ENCODE measurements at regions not wholly inside any gene's neighbourhood (a gene's known extent, or its start where the extent isn't known, plus 50 kb on each side); places are given as distances from the start of the nearest gene placed in this dataset.

DNA sequence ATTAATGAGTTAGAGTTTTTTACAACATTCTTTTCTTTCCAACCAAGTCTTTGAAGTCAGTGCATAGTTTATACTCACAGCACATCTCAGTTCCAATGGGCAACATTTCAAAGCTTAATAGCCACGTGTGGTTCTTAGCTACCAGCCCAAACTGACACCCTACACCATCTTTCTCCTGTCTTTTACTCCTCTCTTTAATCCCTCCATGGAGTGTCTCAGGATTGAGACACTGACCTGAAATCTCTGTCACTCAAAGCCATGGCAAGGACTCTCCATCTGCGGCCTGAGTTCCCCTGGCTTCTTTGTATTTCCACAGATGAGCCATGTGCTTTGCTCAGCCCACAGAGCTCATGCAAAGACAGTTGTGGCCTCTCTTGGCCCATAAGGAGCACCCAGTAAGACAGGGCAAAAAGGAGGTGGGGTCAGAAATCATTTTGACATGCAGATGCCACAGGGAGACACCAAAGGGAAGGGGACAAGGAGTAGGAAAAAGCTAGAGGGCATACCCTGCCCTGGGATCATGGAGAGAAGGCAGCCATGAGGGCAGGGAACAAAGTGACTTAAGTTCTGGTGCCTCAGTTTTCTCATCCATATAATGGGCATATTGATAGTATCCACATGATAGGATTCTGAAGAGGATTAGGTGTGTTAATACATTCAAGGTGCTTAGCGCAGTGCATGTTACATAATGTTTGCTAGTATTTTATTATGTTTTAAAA is 493.6 kb upstream of the PROK2 start:
- no peaks in the 10 kb centered on the region for H3K36me3 ChIP-seq (ENCODE audit: insufficient read depth, low read length)
- peaks cover 5% of the 10 kb centered on the region for H3K9me3 Mint-ChIP-seq (ENCODE audit: unreplicated experiment)
- H3K79me2 ChIP-seq (ENCODE audit: insufficient read depth, low read length) = no peaks in the 10 kb centered on the region
- peaks cover 4% of the 10 kb centered on the region for H3K36me3 Mint-ChIP-seq (ENCODE audit: low read depth, unreplicated experiment)
- no peak for FAIRE-seq
- H3K27ac ChIP-seq (ENCODE audit: low read depth, low read length) = no peak overlapping the region
- H3K27me3 Mint-ChIP-seq (ENCODE audit: low read depth, unreplicated experiment) = peaks cover 21% of the 10 kb centered on the region
- no peak overlapping the region for H3K4me3 Mint-ChIP-seq (ENCODE audit: unreplicated experiment)
- TF ChIP-seq, protein P1, sequence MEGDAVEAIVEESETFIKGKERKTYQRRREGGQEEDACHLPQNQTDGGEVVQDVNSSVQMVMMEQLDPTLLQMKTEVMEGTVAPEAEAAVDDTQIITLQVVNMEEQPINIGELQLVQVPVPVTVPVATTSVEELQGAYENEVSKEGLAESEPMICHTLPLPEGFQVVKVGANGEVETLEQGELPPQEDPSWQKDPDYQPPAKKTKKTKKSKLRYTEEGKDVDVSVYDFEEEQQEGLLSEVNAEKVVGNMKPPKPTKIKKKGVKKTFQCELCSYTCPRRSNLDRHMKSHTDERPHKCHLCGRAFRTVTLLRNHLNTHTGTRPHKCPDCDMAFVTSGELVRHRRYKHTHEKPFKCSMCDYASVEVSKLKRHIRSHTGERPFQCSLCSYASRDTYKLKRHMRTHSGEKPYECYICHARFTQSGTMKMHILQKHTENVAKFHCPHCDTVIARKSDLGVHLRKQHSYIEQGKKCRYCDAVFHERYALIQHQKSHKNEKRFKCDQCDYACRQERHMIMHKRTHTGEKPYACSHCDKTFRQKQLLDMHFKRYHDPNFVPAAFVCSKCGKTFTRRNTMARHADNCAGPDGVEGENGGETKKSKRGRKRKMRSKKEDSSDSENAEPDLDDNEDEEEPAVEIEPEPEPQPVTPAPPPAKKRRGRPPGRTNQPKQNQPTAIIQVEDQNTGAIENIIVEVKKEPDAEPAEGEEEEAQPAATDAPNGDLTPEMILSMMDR (IDR thresholded peaks at IDR 0.05; ENCODE audit: insufficient read depth, low read depth, low read length) = no peak
- no peak for TF ChIP-seq EZH2 (IDR thresholded peaks at IDR 0.05; ENCODE audit: insufficient read depth, low read length)
- no peak overlapping the region for H3K4me3 ChIP-seq (ENCODE audit: insufficient read depth, low read depth, low read length)
- peaks cover 17% of the 10 kb centered on the region for H3K4me1 ChIP-seq (ENCODE audit: insufficient read depth, low read length)
- DNase-seq (ENCODE audit: low read depth) = no peak
- no peak overlapping the region for H3K4me2 ChIP-seq (ENCODE audit: low read length)
- no peaks in the 10 kb centered on the region for H4K20me1 ChIP-seq (ENCODE audit: insufficient read depth, low read length)
- no peak overlapping the region for H3K9ac ChIP-seq (ENCODE audit: low read length)
- peaks cover 20% of the 10 kb centered on the region for H3K27me3 ChIP-seq (ENCODE audit: insufficient read depth, low read length)
- H2AFZ ChIP-seq (ENCODE audit: low read depth, low read length) = no peak overlapping the region
- peaks cover 18% of the 10 kb centered on the region for H3K4me1 Mint-ChIP-seq (ENCODE audit: low read depth, unreplicated experiment)
- H3K9me3 ChIP-seq (ENCODE audit: insufficient read depth, low read depth, low read length) = peaks cover 9% of the 10 kb centered on the region
- H3K27ac Mint-ChIP-seq (ENCODE audit: unreplicated experiment) = no peak overlapping the region

DNA sequence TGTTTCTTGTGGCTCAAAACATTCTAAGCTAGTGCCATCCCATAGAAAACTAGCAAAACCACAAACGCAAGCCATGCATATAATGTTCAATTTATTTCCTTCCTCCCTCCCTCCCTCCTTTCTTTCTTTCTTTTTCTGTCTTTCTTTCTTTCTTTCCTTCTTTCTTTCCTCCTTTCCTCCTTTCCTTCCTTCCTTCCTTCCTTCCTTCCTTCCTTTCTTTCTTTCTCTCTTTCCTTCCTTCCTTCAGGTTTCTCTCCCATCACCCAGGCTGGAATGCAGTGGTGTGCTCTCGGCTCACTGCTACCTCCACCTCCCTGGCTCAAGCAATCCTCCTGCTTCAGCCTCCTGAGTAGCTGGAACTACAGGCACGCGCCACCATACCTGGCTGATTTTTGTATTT is 492.8 kb upstream of the PROK2 start:
- Histone ChIP-seq H3K79me2 (ENCODE audit: insufficient read depth, low read length) (no peaks in the 10 kb centered on the region), H3K4me3 (ENCODE audit: insufficient read depth, low read depth, low read length) (no peak overlapping the region), H3K4me1 (ENCODE audit: insufficient read depth, low read length) (peaks cover 22% of the 10 kb centered on the region), H3K36me3 (ENCODE audit: insufficient read depth, low read length) (no peaks in the 10 kb centered on the region), H3K27ac (ENCODE audit: low read depth, low read length) (no peak overlapping the region), H3K9me3 (ENCODE audit: insufficient read depth, low read depth, low read length) (peaks cover 3% of the 10 kb centered on the region), H2AFZ (ENCODE audit: low read depth, low read length) (no peak overlapping the region), H3K27me3 (ENCODE audit: insufficient read depth, low read length) (peaks cover 18% of the 10 kb centered on the region), H4K20me1 (ENCODE audit: insufficient read depth, low read length) (no peaks in the 10 kb centered on the region), H3K9ac (ENCODE audit: low read length) (no peak overlapping the region), H3K4me2 (ENCODE audit: low read length) (no peak overlapping the region)
- Mint-ChIP-seq H3K36me3 (ENCODE audit: low read depth, unreplicated experiment) (peaks cover 4% of the 10 kb centered on the region), H3K27me3 (ENCODE audit: low read depth, unreplicated experiment) (peaks cover 19% of the 10 kb centered on the region), H3K4me1 (ENCODE audit: low read depth, unreplicated experiment) (peaks cover 26% of the 10 kb centered on the region), H3K4me3 (ENCODE audit: unreplicated experiment) (no peak overlapping the region), H3K9me3 (ENCODE audit: unreplicated experiment) (peaks cover 2% of the 10 kb centered on the region), H3K27ac (ENCODE audit: unreplicated experiment) (no peak overlapping the region)
- TF ChIP-seq EZH2 (IDR thresholded peaks at IDR 0.05; ENCODE audit: insufficient read depth, low read length) = no peak
- TF ChIP-seq, protein P1 (IDR thresholded peaks at IDR 0.05; ENCODE audit: insufficient read depth, low read depth, low read length) = no peak
- DNase-seq (ENCODE audit: low read depth) = no peak
- no peak for FAIRE-seq

DNA sequence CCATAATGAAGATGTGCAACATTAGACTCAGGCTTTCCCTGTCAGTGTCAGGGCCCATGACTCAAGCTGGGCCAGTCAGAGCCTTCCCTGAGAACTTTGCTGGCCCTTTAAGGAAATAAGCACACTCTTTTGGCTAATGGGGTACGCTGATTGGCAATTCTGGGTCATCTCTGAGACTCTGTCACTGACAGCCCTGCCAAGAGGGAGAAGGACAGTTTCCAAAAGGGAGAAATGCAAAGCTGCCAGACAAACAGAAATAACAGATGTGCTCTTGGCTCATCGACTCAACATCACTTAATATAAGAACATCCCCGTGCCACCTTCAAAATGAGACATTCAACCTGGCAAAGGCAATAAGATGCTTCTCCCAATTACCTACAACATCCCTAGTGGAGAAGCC is 491.9 kb upstream of the PROK2 start:
- Mint-ChIP-seq H3K27me3 (ENCODE audit: low read depth, unreplicated experiment) (peaks cover 16% of the 10 kb centered on the region), H3K4me3 (ENCODE audit: unreplicated experiment) (no peak overlapping the region), H3K4me1 (ENCODE audit: low read depth, unreplicated experiment) (peaks cover 34% of the 10 kb centered on the region), H3K9me3 (ENCODE audit: unreplicated experiment) (no peaks in the 10 kb centered on the region), H3K36me3 (ENCODE audit: low read depth, unreplicated experiment) (no peaks in the 10 kb centered on the region), H3K27ac (ENCODE audit: unreplicated experiment) (no peak overlapping the region)
- Histone ChIP-seq H3K27ac (ENCODE audit: low read depth, low read length) (no peak overlapping the region), H3K9ac (ENCODE audit: low read length) (no peak overlapping the region), H3K79me2 (ENCODE audit: insufficient read depth, low read length) (no peaks in the 10 kb centered on the region), H3K4me3 (ENCODE audit: insufficient read depth, low read depth, low read length) (no peak overlapping the region), H3K4me1 (ENCODE audit: insufficient read depth, low read length) (peaks cover 22% of the 10 kb centered on the region), H4K20me1 (ENCODE audit: insufficient read depth, low read length) (no peaks in the 10 kb centered on the region), H2AFZ (ENCODE audit: low read depth, low read length) (no peak overlapping the region), H3K27me3 (ENCODE audit: insufficient read depth, low read length) (peaks cover 18% of the 10 kb centered on the region), H3K4me2 (ENCODE audit: low read length) (no peak overlapping the region), H3K36me3 (ENCODE audit: insufficient read depth, low read length) (no peaks in the 10 kb centered on the region), H3K9me3 (ENCODE audit: insufficient read depth, low read depth, low read length) (peaks cover 3% of the 10 kb centered on the region)
- TF ChIP-seq, protein P1 (IDR thresholded peaks at IDR 0.05; ENCODE audit: insufficient read depth, low read depth, low read length) = no peak
- TF ChIP-seq EZH2 (IDR thresholded peaks at IDR 0.05; ENCODE audit: insufficient read depth, low read length) = no peak
- FAIRE-seq (no peak), DNase-seq (ENCODE audit: low read depth) (no peak)

Data from astrocyte (in vitro differentiated cells and primary cell).